NCI-H2029 treated with DMSO at 0.1 percent for 48 hours (cell line): ENCODE measurements at regions not wholly inside any gene's neighbourhood (a gene's known extent, or its start where the extent isn't known, plus 50 kb on each side); places are given as distances from the start of the nearest gene placed in this dataset.
"Not testable (repeated sequence)": the region's sequence is repeated elsewhere in the genome, so short reads cannot be mapped to it uniquely, and the experiment has no call there.

ENCODE experiments used
- DNase-seq: peaks from one replicate; lab custom pipeline; 2025; lab: John Stamatoyannopoulos, UW

GRCh38 chr5:118552146-118552545 is 436.2 kb downstream of the DTWD2 start:
- no peak for DNase-seq

GRCh38 chr5:118551716-118552115 is 436.6 kb downstream of the DTWD2 start:
- no peak for DNase-seq

- no peak for DNase-seq
Measured at GRCh38 chr5:118551031-118551430, 437.3 kb downstream of the DTWD2 start.

GRCh38 chr5:118548761-118549720 is 439.3 kb downstream of the DTWD2 start:
- no peak for DNase-seq

- no peak for DNase-seq
Measured at GRCh38 chr5:118545470-118545869, 442.9 kb downstream of the DTWD2 start.

- DNase-seq, result no peak
Measured at GRCh38 chr5:118544887-118545449, 443.4 kb downstream of the DTWD2 start.

- DNase-seq, result no peak
Measured at GRCh38 chr5:118533923-118534322, 454.4 kb downstream of the DTWD2 start.

- no peak for DNase-seq
Measured at GRCh38 chr5:118533156-118533555, 455.2 kb downstream of the DTWD2 start.

GRCh38 chr5:118531276-118531675 is 457.1 kb downstream of the DTWD2 start:
- no peak for DNase-seq

GRCh38 chr5:118529361-118530144 is 458.8 kb downstream of the DTWD2 start:
- no peak for DNase-seq

GRCh38 chr5:118522626-118523025 is 465.7 kb downstream of the DTWD2 start:
- no peak for DNase-seq

GRCh38 chr5:118520771-118521415 is 467.5 kb downstream of the DTWD2 start:
- DNase-seq, result no peak

GRCh38 chr5:118519466-118519865 is 468.9 kb downstream of the DTWD2 start:
- DNase-seq, result no peak

- no peak for DNase-seq
Measured at GRCh38 chr5:118518720-118519119, 469.6 kb downstream of the DTWD2 start.

- no peak for DNase-seq
Measured at GRCh38 chr5:118511846-118512245, 476.5 kb downstream of the DTWD2 start.

- no peak for DNase-seq
Measured at GRCh38 chr5:118506217-118506852, 482.0 kb downstream of the DTWD2 start.

GRCh38 chr5:118502232-118502631 is 486.1 kb downstream of the DTWD2 start:
- DNase-seq, result not testable (repeated sequence)

- DNase-seq, result no peak
Measured at GRCh38 chr5:118491351-118491750, 497.0 kb downstream of the DTWD2 start.

GRCh38 chr5:118486647-118487225 is 501.6 kb downstream of the DTWD2 start:
- no peak for DNase-seq

GRCh38 chr5:118479285-118479684 is 509.1 kb downstream of the DTWD2 start:
- DNase-seq, result no peak

- no peak for DNase-seq
Measured at GRCh38 chr5:118478852-118479251, 509.5 kb downstream of the DTWD2 start.
